Central memory CD8-positive, alpha-beta T cell (primary cell): ENCODE measurements at regions not wholly inside any gene's neighbourhood (a gene's known extent, or its start where the extent isn't known, plus 50 kb on each side); places are given as distances from the start of the nearest gene placed in this dataset.

Experiments
- ATAC-seq: fragments of 150-1000 bp; cut with Tn5 transposase; replicated peaks from 2 replicates; pipeline ENCODE4 v1.10.0; 2022; ENCODE audit warnings: mild to moderate bottlenecking, moderate FRiP score, moderate number of reproducible peaks; ENCODE audit not compliant: poor library complexity, severe bottlenecking; ENCODE audit errors: extremely low read depth
- DNase-seq, 2 donors: peaks; one replicate each; pipeline ENCODE4 v3.0.0; 2021; ENCODE audit warnings: low spot score in 2 of 2
- H3K27ac Mint-ChIP-seq: one replicate; pipeline ENCODE4 v1.8.0; 2022; ENCODE audit warnings: low read depth, mild to moderate bottlenecking, moderate library complexity, mixed read lengths
- H3K27me3 Mint-ChIP-seq: one replicate; pipeline ENCODE4 v1.8.0; 2022; ENCODE audit warnings: mixed read lengths
- H3K36me3 Mint-ChIP-seq: one replicate; pipeline ENCODE4 v1.8.0; 2022; ENCODE audit warnings: mild to moderate bottlenecking, moderate library complexity, mixed read lengths; ENCODE audit not compliant: insufficient read depth
- H3K4me1 Mint-ChIP-seq: one replicate; pipeline ENCODE4 v1.8.0; 2022; ENCODE audit warnings: mixed read lengths
- H3K4me3 Mint-ChIP-seq: one replicate; pipeline ENCODE4 v1.8.0; 2022; ENCODE audit warnings: mild to moderate bottlenecking, moderate library complexity, mixed read lengths
- H3K9me3 Mint-ChIP-seq: one replicate; pipeline ENCODE4 v1.8.0; 2022; ENCODE audit warnings: mixed read lengths

GRCh38 chr5:107219993-107220392 is 450.7 kb downstream of the EFNA5 start:
- H3K27me3 Mint-ChIP-seq, result peaks cover 41% of the 10 kb centered on the region
- DNase-seq, result no peak
- no peak overlapping the region for H3K4me3 Mint-ChIP-seq
- peaks cover 1% of the 10 kb centered on the region for H3K36me3 Mint-ChIP-seq
- no peak overlapping the region for H3K27ac Mint-ChIP-seq
- no peak for ATAC-seq
- H3K4me1 Mint-ChIP-seq, result no peaks in the 10 kb centered on the region
- H3K9me3 Mint-ChIP-seq, result no peaks in the 10 kb centered on the region

- no peak overlapping the region for H3K27ac Mint-ChIP-seq
- DNase-seq (no peak), ATAC-seq (no peak)
- no peaks in the 10 kb centered on the region for H3K4me1 Mint-ChIP-seq
- no peak overlapping the region for H3K4me3 Mint-ChIP-seq
- no peaks in the 10 kb centered on the region for H3K9me3 Mint-ChIP-seq
- H3K27me3 Mint-ChIP-seq, result peaks cover 29% of the 10 kb centered on the region
- H3K36me3 Mint-ChIP-seq, result peaks cover 1% of the 10 kb centered on the region
These were observed 452.1 kb downstream of the EFNA5 start for GRCh38 chr5:107218457-107219193.

GRCh38 chr5:107217721-107218130 is 453.0 kb downstream of the EFNA5 start:
- H3K4me1 Mint-ChIP-seq, result no peaks in the 10 kb centered on the region
- ATAC-seq, result no peak
- H3K36me3 Mint-ChIP-seq, result peaks cover 1% of the 10 kb centered on the region
- H3K4me3 Mint-ChIP-seq, result no peak overlapping the region
- no peak for DNase-seq
- peaks cover 29% of the 10 kb centered on the region for H3K27me3 Mint-ChIP-seq
- H3K27ac Mint-ChIP-seq, result no peak overlapping the region
- H3K9me3 Mint-ChIP-seq, result no peaks in the 10 kb centered on the region

GRCh38 chr5:107216587-107216986 is 454.1 kb downstream of the EFNA5 start:
- ATAC-seq (no peak), DNase-seq (no peak)
- H3K36me3 Mint-ChIP-seq, result no peaks in the 10 kb centered on the region
- peaks cover 22% of the 10 kb centered on the region for H3K27me3 Mint-ChIP-seq
- H3K9me3 Mint-ChIP-seq, result no peaks in the 10 kb centered on the region
- H3K27ac Mint-ChIP-seq, result no peak overlapping the region
- H3K4me3 Mint-ChIP-seq, result no peak overlapping the region
- no peaks in the 10 kb centered on the region for H3K4me1 Mint-ChIP-seq

- ATAC-seq, result no peak
- Mint-ChIP-seq H3K9me3 (no peaks in the 10 kb centered on the region), H3K27ac (no peak overlapping the region), H3K4me3 (no peak overlapping the region), H3K27me3 (peaks cover 15% of the 10 kb centered on the region), H3K4me1 (no peaks in the 10 kb centered on the region), H3K36me3 (no peaks in the 10 kb centered on the region)
- DNase-seq, result no peak
These were observed 455.1 kb downstream of the EFNA5 start for GRCh38 chr5:107215611-107216010.

GRCh38 chr5:107213025-107213424 is 457.7 kb downstream of the EFNA5 start:
- ATAC-seq (no peak), DNase-seq (no peak)
- Mint-ChIP-seq H3K36me3 (no peaks in the 10 kb centered on the region), H3K27me3 (peaks cover 4% of the 10 kb centered on the region), H3K4me3 (no peak overlapping the region), H3K9me3 (no peaks in the 10 kb centered on the region), H3K27ac (no peak overlapping the region), H3K4me1 (no peaks in the 10 kb centered on the region)

GRCh38 chr5:107211630-107212029 is 459.1 kb downstream of the EFNA5 start:
- Mint-ChIP-seq H3K9me3 (no peaks in the 10 kb centered on the region), H3K27ac (no peak overlapping the region), H3K36me3 (no peaks in the 10 kb centered on the region), H3K27me3 (peaks cover 10% of the 10 kb centered on the region), H3K4me3 (no peak overlapping the region), H3K4me1 (no peaks in the 10 kb centered on the region)
- ATAC-seq (no peak), DNase-seq (no peak)

GRCh38 chr5:107208867-107209266 is 461.9 kb downstream of the EFNA5 start:
- no peak overlapping the region for H3K27ac Mint-ChIP-seq
- peaks cover 24% of the 10 kb centered on the region for H3K27me3 Mint-ChIP-seq
- no peaks in the 10 kb centered on the region for H3K36me3 Mint-ChIP-seq
- no peaks in the 10 kb centered on the region for H3K4me1 Mint-ChIP-seq
- no peak overlapping the region for H3K4me3 Mint-ChIP-seq
- no peak for ATAC-seq
- no peaks in the 10 kb centered on the region for H3K9me3 Mint-ChIP-seq
- no peak for DNase-seq

- DNase-seq (no peak), ATAC-seq (no peak)
- Mint-ChIP-seq H3K4me3 (no peak overlapping the region), H3K27me3 (peaks cover 28% of the 10 kb centered on the region), H3K27ac (no peak overlapping the region), H3K9me3 (no peaks in the 10 kb centered on the region), H3K36me3 (no peaks in the 10 kb centered on the region), H3K4me1 (no peaks in the 10 kb centered on the region)
These were observed 466.3 kb downstream of the EFNA5 start for GRCh38 chr5:107204413-107204812.

GRCh38 chr5:107203243-107203642 is 467.5 kb downstream of the EFNA5 start:
- H3K36me3 Mint-ChIP-seq, result no peaks in the 10 kb centered on the region
- peaks cover 27% of the 10 kb centered on the region for H3K27me3 Mint-ChIP-seq
- DNase-seq, result no peak
- ATAC-seq, result no peak
- H3K4me3 Mint-ChIP-seq, result no peak overlapping the region
- no peak overlapping the region for H3K27ac Mint-ChIP-seq
- H3K4me1 Mint-ChIP-seq, result no peaks in the 10 kb centered on the region
- no peaks in the 10 kb centered on the region for H3K9me3 Mint-ChIP-seq

GRCh38 chr5:107199756-107200155 is 471.0 kb downstream of the EFNA5 start:
- Mint-ChIP-seq H3K9me3 (no peaks in the 10 kb centered on the region), H3K36me3 (no peaks in the 10 kb centered on the region), H3K27ac (no peak overlapping the region), H3K27me3 (peaks cover 13% of the 10 kb centered on the region), H3K4me1 (no peaks in the 10 kb centered on the region), H3K4me3 (no peak overlapping the region)
- DNase-seq, result no peak
- no peak for ATAC-seq

- DNase-seq, result no peak
- Mint-ChIP-seq H3K9me3 (no peaks in the 10 kb centered on the region), H3K27me3 (no peaks in the 10 kb centered on the region), H3K36me3 (no peaks in the 10 kb centered on the region), H3K27ac (no peak overlapping the region), H3K4me3 (no peak overlapping the region), H3K4me1 (no peaks in the 10 kb centered on the region)
- ATAC-seq, result no peak
These were observed 474.2 kb downstream of the EFNA5 start for GRCh38 chr5:107196500-107197059.

- no peak overlapping the region for H3K4me3 Mint-ChIP-seq
- H3K36me3 Mint-ChIP-seq, result no peaks in the 10 kb centered on the region
- no peaks in the 10 kb centered on the region for H3K9me3 Mint-ChIP-seq
- no peak overlapping the region for H3K27ac Mint-ChIP-seq
- H3K4me1 Mint-ChIP-seq, result no peaks in the 10 kb centered on the region
- ATAC-seq (no peak), DNase-seq (no peak)
- H3K27me3 Mint-ChIP-seq, result no peaks in the 10 kb centered on the region
These were observed 474.8 kb downstream of the EFNA5 start for GRCh38 chr5:107195890-107196395.
